ENCODE measurements at regions not wholly inside any gene's neighbourhood (a gene's known extent, or its start where the extent isn't known, plus 50 kb on each side); places are given as distances from the start of the nearest gene placed in this dataset.
"Not testable (repeated sequence)": the region's sequence is repeated elsewhere in the genome, so short reads cannot be mapped to it uniquely, and the experiment has no call there.

GRCh38 chrX:40863260-40863659 is 127.9 kb upstream of the MED14 start:
- not testable (repeated sequence) for TF ChIP-seq TP53 (CRISPR knock-in tag; IDR thresholded peaks at IDR 0.05); KDM1A (IDR thresholded peaks at IDR 0.05; ENCODE audit: low read depth); CBX8 (IDR thresholded peaks at IDR 0.05); CTCF (IDR thresholded peaks at IDR 0.05); POLR2A (IDR thresholded peaks at IDR 0.05; ENCODE audit: low read length); EP300 (IDR thresholded peaks at IDR 0.05); JUN (IDR thresholded peaks at IDR 0.05); SREBF2 (IDR thresholded peaks at IDR 0.05); MAX (IDR thresholded peaks at IDR 0.05); REST (IDR thresholded peaks at IDR 0.05); NFE2L2 (conservative IDR thresholded peaks at IDR 0.05; ENCODE audit: low read length); BHLHE40 (IDR thresholded peaks at IDR 0.05; ENCODE audit: low read depth, low read length)

Measured in A549 (cell line).